HepG2 (cell line): ENCODE measurements at regions not wholly inside any gene's neighbourhood (a gene's known extent, or its start where the extent isn't known, plus 50 kb on each side); places are given as distances from the start of the nearest gene placed in this dataset.
"Not testable (repeated sequence)": the region's sequence is repeated elsewhere in the genome, so short reads cannot be mapped to it uniquely, and the experiment has no call there.

Experiments used
- ATAC-seq: fragments of 200-7000 bp; cut with Tn5 transposase; 3 replicates; pipeline ENCODE4 v1.9.1; 2020; ENCODE audit warnings: mild to moderate bottlenecking, moderate library complexity
- BruUV-seq: library from RNA; stranded (reverse); fragments of 400-500 nt; replicated peaks from 2 replicates; lab custom pipeline; 2021; lab: Mats Ljungman, UMichigan
- CTCF ChIA-PET: fragments of 300-600 bp; formaldehyde crosslinking; extraction: SDS; loops from one replicate; lab custom pipeline; 2021; ENCODE audit warnings: low total read pairs, inconsistent platforms, low intra/inter-chr PET ratio; lab: Yijun Ruan, JAX
- POLR2A ChIA-PET: fragments of 350-600 bp; sonication (Branson Sonifier 250); formaldehyde crosslinking; loops from one replicate; lab custom pipeline; 2020; ENCODE audit warnings: antibody characterized with exemption, inconsistent platforms; lab: Yijun Ruan, JAX
- DNase-seq: peaks from one replicate; pipeline ENCODE4 v3.0.0-alpha.2; 2015; ENCODE audit warnings: low spot score
- FAIRE-seq: peaks from 3 replicates; lab custom pipeline; 2011; peaks lifted over from hg19 to GRCh38; lab: Jason Lieb, UNC
- H2AFZ ChIP-seq: one replicate; pipeline ENCODE4 v1.6.1; 2011; ENCODE audit warnings: low read length, inconsistent platforms
- H3K27ac ChIP-seq: fragments of 300-600 bp; 3 replicates; pipeline ENCODE4 v1.8.0; 2011; ENCODE audit warnings: mixed run types, mild to moderate bottlenecking, mixed read lengths, low read length, inconsistent platforms; ENCODE audit not compliant: insufficient read depth; ENCODE audit errors: extremely low read length
- H3K27me3 ChIP-seq, 2 experiments: fragments of 200-600 bp in 1 of 2; 2 replicates in 1 of 2; 3 replicates in 1 of 2; pipeline versions ENCODE4 v1.6.0 to v1.8.0; 2011; ENCODE audit warnings: low read length in 2 of 2, mild to moderate bottlenecking in 2 of 2, moderate library complexity in 2 of 2, inconsistent platforms in 1 of 2; ENCODE audit not compliant: insufficient read depth in 2 of 2, control insufficient read depth in 1 of 2
- H3K36me3 ChIP-seq, 2 experiments: fragments of 200-600 bp in 1 of 2; replicated peaks in 1 of 2; 2 replicates in 1 of 2; 3 replicates in 1 of 2; pipeline versions ENCODE4 v1.5.1 to v1.8.0; 2011; ENCODE audit warnings: low read length in 2 of 2, inconsistent platforms in 1 of 2; ENCODE audit not compliant: insufficient read depth in 2 of 2, control insufficient read depth in 1 of 2
- H3K4me1 ChIP-seq: 2 replicates; pipeline ENCODE4 v1.5.1; 2012; ENCODE audit warnings: low read length, inconsistent platforms; ENCODE audit not compliant: insufficient read depth
- H3K4me2 ChIP-seq: 2 replicates; pipeline ENCODE4 v1.6.0; 2011; ENCODE audit warnings: low read depth, low read length, inconsistent platforms
- H3K4me3 ChIP-seq, 3 experiments: fragments of 200-600 bp in 1 of 3; sonication (generic), shearing (Covaris generic) in 1 of 3; replicated peaks in 1 of 3; 2 replicates each; pipeline ENCODE4 v1.5.1; 2011 to 2016; ENCODE audit warnings: low read length in 3 of 3, inconsistent platforms in 2 of 3, low read depth in 2 of 3, mild to moderate bottlenecking in 2 of 3, control low read depth in 1 of 3, mixed read lengths in 1 of 3; ENCODE audit not compliant: insufficient read depth in 1 of 3
- H3K79me2 ChIP-seq: one replicate; pipeline ENCODE4 v1.6.1; 2011; ENCODE audit warnings: low read length, inconsistent platforms; ENCODE audit not compliant: insufficient read depth
- H3K9ac ChIP-seq: 2 replicates; pipeline ENCODE4 v1.6.0; 2011; ENCODE audit warnings: mild to moderate bottlenecking, low read depth, low read length, inconsistent platforms; ENCODE audit not compliant: insufficient read depth
- H3K9me3 ChIP-seq: 2 replicates; pipeline ENCODE4 v1.5.1; 2012; ENCODE audit warnings: mild to moderate bottlenecking, low read length
- H4K20me1 ChIP-seq: 2 replicates; pipeline ENCODE4 v1.6.0; 2011; ENCODE audit warnings: inconsistent platforms, mild to moderate bottlenecking, low read length, moderate library complexity; ENCODE audit not compliant: insufficient read depth
- E2F2 ChIP-seq: sonication (generic); formaldehyde crosslinking; IDR thresholded peaks from 2 replicates; pipeline ENCODE4 v1.4.0; 2020; ENCODE audit warnings: missing genetic modification reagents, borderline replicate concordance
- ETV6 ChIP-seq: sonication (generic); formaldehyde crosslinking; conservative IDR thresholded peaks from 2 replicates; pipeline ENCODE4 v1.4.0; 2020; ENCODE audit warnings: missing genetic modification reagents
- FOXA1 ChIP-seq, 2 experiments: fragments of 450-650 bp in 1 of 2; sonication (generic) in 1 of 2; formaldehyde crosslinking in 1 of 2; IDR thresholded peaks; 2 replicates each; pipeline versions ENCODE4 v1.4.0 to v1.6.1; 2016 to 2020; ENCODE audit warnings: missing genetic modification reagents in 1 of 2
- JARID2 ChIP-seq: sonication (generic); formaldehyde crosslinking; IDR thresholded peaks from 2 replicates; pipeline ENCODE4 v1.8.1; 2023; ENCODE audit warnings: missing genetic modification reagents, inconsistent platforms; ENCODE audit not compliant: insufficient replicate concordance
- MNT ChIP-seq: fragments of 450-650 bp; IDR thresholded peaks from 2 replicates; pipeline ENCODE4 v1.6.1; 2016
- ONECUT2 ChIP-seq: sonication (generic); formaldehyde crosslinking; IDR thresholded peaks from 2 replicates; pipeline ENCODE4 v1.4.0; 2020; ENCODE audit warnings: missing genetic modification reagents
- ZFP82 ChIP-seq: sonication (generic); formaldehyde crosslinking; IDR thresholded peaks from 2 replicates; pipeline ENCODE4 v1.5.1; 2020; ENCODE audit warnings: mild to moderate bottlenecking, missing genetic modification reagents, borderline replicate concordance
- ZMYM3 ChIP-seq: sonication (generic); formaldehyde crosslinking; IDR thresholded peaks from 2 replicates; pipeline ENCODE4 v1.5.1; 2020; ENCODE audit warnings: mild to moderate bottlenecking, missing genetic modification reagents
- ZNF235 ChIP-seq: sonication (generic); formaldehyde crosslinking; IDR thresholded peaks from 2 replicates; pipeline ENCODE4 v1.8.1; 2023; ENCODE audit warnings: mild to moderate bottlenecking, missing genetic modification reagents, borderline replicate concordance
- ZNF280B ChIP-seq: sonication (generic); formaldehyde crosslinking; IDR thresholded peaks from 2 replicates; pipeline ENCODE4 v1.5.0; 2020; ENCODE audit warnings: missing genetic modification reagents, mild to moderate bottlenecking, borderline replicate concordance
- ZNF598 ChIP-seq: sonication (generic); formaldehyde crosslinking; IDR thresholded peaks from 2 replicates; pipeline ENCODE4 v1.5.1; 2020; ENCODE audit warnings: mild to moderate bottlenecking, missing genetic modification reagents, borderline replicate concordance
- ZNF841 ChIP-seq: sonication (generic); formaldehyde crosslinking; IDR thresholded peaks from 2 replicates; pipeline ENCODE4 v1.8.1; 2023; ENCODE audit warnings: missing genetic modification reagents, borderline replicate concordance
- WGBS: methylation state at CpG from one replicate; pipeline ENCODE4 v1.1.6; 2017; ENCODE audit warnings: low lambda C conversion rate; 5-methylcytosine and 5-hydroxymethylcytosine counted together
- in situ Hi-C: cut with HindIII; loops from 2 replicates; pipeline ENCODE4 v1.10.0; 2017; ENCODE audit warnings: low pct_unique_long_range_greater_than_20kb; ENCODE audit not compliant: extremely low pct_ligation_motif_present
- intact Hi-C: fragments of 100-400 bp; cut with micrococcal nuclease; formaldehyde crosslinking; loops from one replicate; pipeline ENCODE4 v1.10.0; 2022; ENCODE audit not compliant: unreplicated experiment

DNA sequence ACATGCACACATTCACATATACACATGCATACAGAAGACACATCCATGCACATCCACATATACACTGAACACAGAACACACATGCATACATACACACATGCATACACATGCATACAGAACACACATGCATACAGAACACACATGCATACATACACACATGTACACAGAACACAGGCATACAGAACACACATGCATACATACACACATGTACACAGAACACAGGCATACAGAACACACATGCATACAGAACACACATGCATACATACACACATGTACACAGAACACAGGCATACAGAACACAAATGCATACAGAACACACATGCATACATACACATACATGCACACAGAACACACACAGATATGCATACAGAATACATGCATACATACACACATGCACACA lies 219.3 kb downstream of the FGF9 start:
- H4K20me1 ChIP-seq; POLR2A ChIA-PET; H3K79me2 ChIP-seq; H3K27ac ChIP-seq; H3K4me1 ChIP-seq; BruUV-seq; CTCF ChIA-PET; H3K9ac ChIP-seq; FAIRE-seq; intact Hi-C loops; H3K36me3 ChIP-seq; H3K4me3 ChIP-seq; H3K9me3 ChIP-seq; H2AFZ ChIP-seq; ATAC-seq; DNase-seq; H3K4me2 ChIP-seq; TF ChIP-seq FOXA1 (CRISPR knock-in tag; IDR thresholded peaks at IDR 0.05): not testable (repeated sequence)
- peaks cover 0 to 10% of the 10 kb centered on the region in 2 experiments; a peak in 2 of 5 replicates for H3K27me3 ChIP-seq
- TF ChIP-seq MNT (peak; percentile 95), FOXA1 (IDR thresholded peaks at IDR 0.05) (0 out of 2 replicates have a peak, but pooled peaks have one; percentile 27)
- in situ Hi-C loops: loop anchor here (25.0 kb wide), 1 partner anchor 103 kb away; no protein-coding TSS in a partner anchor

DNA sequence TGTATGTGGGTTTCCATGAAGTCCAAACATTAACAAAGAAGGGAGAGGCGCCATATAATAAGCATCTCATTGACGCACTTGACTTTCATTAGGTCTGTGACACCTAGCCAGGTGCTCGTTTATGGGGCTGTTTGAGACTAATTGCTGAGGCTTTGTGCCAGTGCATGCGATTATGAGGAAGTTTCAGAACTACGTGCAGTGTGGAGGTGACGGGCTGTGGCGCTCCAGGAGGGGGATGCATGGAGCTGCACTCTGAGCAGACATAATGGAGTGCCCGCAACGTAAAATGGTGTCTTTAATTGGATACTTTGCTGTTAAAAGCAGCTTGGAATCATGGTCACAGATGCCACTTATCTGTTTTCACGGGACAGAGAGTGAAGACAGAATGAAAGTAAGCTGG lies 223.2 kb downstream of the FGF9 start:
- Histone ChIP-seq H3K79me2 (no peaks in the 10 kb centered on the region), H3K27ac (no peak overlapping the region), H3K27me3 (peaks cover 0 to 10% of the 10 kb centered on the region in 2 experiments; a peak in 3 of 5 replicates), H3K9ac (no peak overlapping the region), H3K36me3 (no peaks in the 10 kb centered on the region), H3K4me2 (no peak overlapping the region), H3K4me1 (peaks cover 9% of the 10 kb centered on the region), H3K9me3 (no peaks in the 10 kb centered on the region), H2AFZ (no peak overlapping the region), H4K20me1 (no peaks in the 10 kb centered on the region), H3K4me3 (no peak overlapping the region)
- WGBS: 73% methylated on average over 10 of the region's 10 CpGs
- ATAC-seq (no peak), DNase-seq (no peak), FAIRE-seq (no peak)
- POLR2A ChIA-PET: no interaction called here
- intact Hi-C loops (no loop called here), in situ Hi-C loops (loop anchor here (25.0 kb wide), 1 partner anchor 107 kb away; no protein-coding TSS in a partner anchor)
- no TSS peak for BruUV-seq
- CTCF ChIA-PET: no interaction called here
- TF ChIP-seq ZNF280B (CRISPR knock-in tag) (no peak), ZNF235 (CRISPR knock-in tag) (no peak), ZFP82 (CRISPR knock-in tag) (no peak), ZNF598 (no peak), ETV6 (no peak), E2F2 (CRISPR knock-in tag) (no peak), ZMYM3 (CRISPR knock-in tag) (no peak), ZNF841 (no peak), ONECUT2 (CRISPR knock-in tag) (no peak), JARID2 (no peak)
